Nephron (organoid): ENCODE measurements at regions not wholly inside any gene's neighbourhood (a gene's known extent, or its start where the extent isn't known, plus 50 kb on each side); places are given as distances from the start of the nearest gene placed in this dataset.

ENCODE experiments used
- H3K27ac Mint-ChIP-seq, 3 experiments: 2 replicates each; pipeline ENCODE4 v1.8.0; 2020; ENCODE audit warnings: mixed read lengths in 3 of 3, mild to moderate bottlenecking in 2 of 3, moderate library complexity in 1 of 3
- H3K27me3 Mint-ChIP-seq: 2 replicates; pipeline ENCODE4 v1.8.0; 2021; ENCODE audit warnings: low read depth, mild to moderate bottlenecking, moderate library complexity, mixed read lengths
- H3K36me3 Mint-ChIP-seq: 2 replicates; pipeline ENCODE4 v1.8.0; 2020; ENCODE audit warnings: low read depth, mixed read lengths
- H3K4me1 Mint-ChIP-seq: 2 replicates; pipeline ENCODE4 v1.8.0; 2020; ENCODE audit warnings: mixed read lengths
- H3K4me3 Mint-ChIP-seq, 3 experiments: 2 replicates each; pipeline ENCODE4 v1.8.0; 2020; ENCODE audit warnings: mild to moderate bottlenecking in 3 of 3, mixed read lengths in 3 of 3, moderate library complexity in 2 of 3
- H3K9me3 Mint-ChIP-seq: 2 replicates; pipeline ENCODE4 v1.8.0; 2020; ENCODE audit warnings: mixed read lengths
- CTCF ChIP-seq, 3 experiments: fragments of 200-600 bp; sonication (generic); IDR thresholded peaks; one replicate each; pipeline ENCODE4 v1.5.0; 2021; ENCODE audit warnings: antibody characterized with exemption in 3 of 3; ENCODE audit not compliant: unreplicated experiment in 3 of 3

- no peaks in the 10 kb centered on the region for H3K4me1 Mint-ChIP-seq
- no peak overlapping the region for H3K27ac Mint-ChIP-seq
- no peaks in the 10 kb centered on the region for H3K36me3 Mint-ChIP-seq
- TF ChIP-seq CTCF (IDR thresholded peaks at IDR 0.05; ENCODE audit: unreplicated experiment in 3 of 3) = no peak
- H3K27me3 Mint-ChIP-seq = peaks cover under 1% of the 10 kb centered on the region
- H3K4me3 Mint-ChIP-seq = no peak overlapping the region
- H3K9me3 Mint-ChIP-seq = peaks cover 11% of the 10 kb centered on the region
These were observed 148.7 kb downstream of the SETD4 start for GRCh38 chr21:35911412-35912191.

GRCh38 chr21:35909456-35910223 is 150.7 kb downstream of the SETD4 start:
- H3K27me3 Mint-ChIP-seq = peaks cover 10% of the 10 kb centered on the region
- H3K4me3 Mint-ChIP-seq = no peak overlapping the region
- no peaks in the 10 kb centered on the region for H3K4me1 Mint-ChIP-seq
- TF ChIP-seq CTCF (IDR thresholded peaks at IDR 0.05; ENCODE audit: unreplicated experiment in 3 of 3) = no peak
- no peak overlapping the region for H3K27ac Mint-ChIP-seq
- no peaks in the 10 kb centered on the region for H3K36me3 Mint-ChIP-seq
- H3K9me3 Mint-ChIP-seq = no peaks in the 10 kb centered on the region

GRCh38 chr21:35908311-35909078 is 151.8 kb downstream of the SETD4 start:
- H3K36me3 Mint-ChIP-seq = no peaks in the 10 kb centered on the region
- no peak for TF ChIP-seq CTCF (IDR thresholded peaks at IDR 0.05; ENCODE audit: unreplicated experiment in 3 of 3)
- no peak overlapping the region for H3K4me3 Mint-ChIP-seq
- H3K4me1 Mint-ChIP-seq = no peaks in the 10 kb centered on the region
- peaks cover 3% of the 10 kb centered on the region for H3K9me3 Mint-ChIP-seq
- H3K27me3 Mint-ChIP-seq = peaks cover 10% of the 10 kb centered on the region
- H3K27ac Mint-ChIP-seq = no peak overlapping the region

- H3K4me1 Mint-ChIP-seq = no peaks in the 10 kb centered on the region
- no peaks in the 10 kb centered on the region for H3K36me3 Mint-ChIP-seq
- H3K9me3 Mint-ChIP-seq = peaks cover 5% of the 10 kb centered on the region
- H3K4me3 Mint-ChIP-seq = no peak overlapping the region
- TF ChIP-seq CTCF (IDR thresholded peaks at IDR 0.05; ENCODE audit: unreplicated experiment in 3 of 3) = no peak
- no peak overlapping the region for H3K27ac Mint-ChIP-seq
- H3K27me3 Mint-ChIP-seq = peaks cover 10% of the 10 kb centered on the region
These were observed 153.7 kb downstream of the SETD4 start for GRCh38 chr21:35906586-35906985.

- H3K4me3 Mint-ChIP-seq = no peak overlapping the region
- H3K36me3 Mint-ChIP-seq = no peaks in the 10 kb centered on the region
- H3K27me3 Mint-ChIP-seq = peaks cover 10% of the 10 kb centered on the region
- no peak overlapping the region for H3K27ac Mint-ChIP-seq
- H3K9me3 Mint-ChIP-seq = peaks cover 8% of the 10 kb centered on the region
- no peaks in the 10 kb centered on the region for H3K4me1 Mint-ChIP-seq
- TF ChIP-seq CTCF (IDR thresholded peaks at IDR 0.05; ENCODE audit: unreplicated experiment in 3 of 3) = no peak
These were observed 154.4 kb downstream of the SETD4 start for GRCh38 chr21:35905963-35906345.
